HEK293 (cell line): ENCODE measurements at regions not wholly inside any gene's neighbourhood (a gene's known extent, or its start where the extent isn't known, plus 50 kb on each side); places are given as distances from the start of the nearest gene placed in this dataset.

ENCODE experiments used
- CTCF ChIA-PET: fragments of 350-600 bp; formaldehyde crosslinking; extraction: SDS; loops from one replicate; lab custom pipeline; 2021; ENCODE audit warnings: antibody characterized with exemption; lab: Yijun Ruan, JAX
- POLR2A ChIA-PET: fragments of 300-600 bp; formaldehyde crosslinking; extraction: SDS; loops from one replicate; lab custom pipeline; 2020; ENCODE audit warnings: antibody characterized with exemption, inconsistent platforms; lab: Yijun Ruan, JAX
- H3K27ac ChIP-seq: fragments of 200-500 bp; sonication (Bioruptor generic); 2 replicates; pipeline ENCODE4 v1.5.1; 2014; ENCODE audit warnings: low read depth, low read length, control low read depth, inconsistent platforms; ENCODE audit errors: extremely low read depth
- H3K36me3 ChIP-seq, 2 experiments: fragments of 200-500 bp in 1 of 2; sonication (Bioruptor generic) in 1 of 2; 1 replicate in 1 of 2; 2 replicates in 1 of 2; pipeline ENCODE4 v1.5.1; 2014 to 2017; ENCODE audit warnings: inconsistent platforms in 2 of 2, low read length in 2 of 2; ENCODE audit not compliant: control insufficient read depth in 2 of 2, insufficient read depth in 1 of 2
- H3K4me1 ChIP-seq: fragments of 200-500 bp; sonication (Bioruptor generic); 2 replicates; pipeline ENCODE4 v1.5.1; 2014; ENCODE audit warnings: mild to moderate bottlenecking, low read length, inconsistent platforms; ENCODE audit not compliant: control insufficient read depth, insufficient read depth
- H3K4me3 ChIP-seq: 2 replicates; pipeline ENCODE4 v1.5.1; 2011; ENCODE audit warnings: low read depth, mild to moderate bottlenecking, control low read depth, low read length, moderate library complexity
- H3K9me3 ChIP-seq: fragments of 200-500 bp; sonication (Bioruptor generic); 2 replicates; pipeline ENCODE4 v1.5.1; 2014; ENCODE audit warnings: low read depth, low read length, inconsistent platforms; ENCODE audit not compliant: control insufficient read depth, insufficient read depth
- EGR2 ChIP-seq: fragments of 450-650 bp; formaldehyde crosslinking; IDR thresholded peaks from 2 replicates; pipeline ENCODE4 v1.5.1; 2016; ENCODE audit warnings: low read depth, missing biosample characterization, missing genetic modification characterization
- MEIS1 ChIP-seq: sonication (generic); formaldehyde crosslinking; IDR thresholded peaks from 2 replicates; pipeline ENCODE4 v1.8.1; 2022; ENCODE audit warnings: missing genetic modification reagents, mild to moderate bottlenecking, borderline replicate concordance
- YY2 ChIP-seq: fragments of 450-650 bp; formaldehyde crosslinking; IDR thresholded peaks from 2 replicates; pipeline ENCODE4 v1.5.1; 2016; ENCODE audit warnings: missing biosample characterization, missing genetic modification characterization
- ZBTB1 ChIP-seq: fragments of 450-650 bp; formaldehyde crosslinking; IDR thresholded peaks from 2 replicates; pipeline ENCODE4 v1.5.1; 2016; ENCODE audit warnings: missing biosample characterization, missing genetic modification characterization
- ZBTB7A ChIP-seq: fragments of 450-650 bp; formaldehyde crosslinking; IDR thresholded peaks from 2 replicates; pipeline ENCODE4 v1.5.1; 2016; ENCODE audit warnings: low read depth, missing biosample characterization, missing genetic modification characterization
- ZFP3 ChIP-seq: fragments of 450-650 bp; formaldehyde crosslinking; IDR thresholded peaks from 2 replicates; pipeline ENCODE4 v1.5.1; 2016; ENCODE audit warnings: low read depth, missing biosample characterization, missing genetic modification characterization
- ZFP69B ChIP-seq: fragments of 450-650 bp; formaldehyde crosslinking; IDR thresholded peaks from 2 replicates; pipeline ENCODE4 v1.5.1; 2016; ENCODE audit warnings: missing biosample characterization, missing genetic modification characterization
- ZNF114 ChIP-seq: fragments of 450-650 bp; formaldehyde crosslinking; IDR thresholded peaks from 2 replicates; pipeline ENCODE4 v1.5.0; 2017; ENCODE audit warnings: missing biosample characterization, missing genetic modification characterization
- ZNF132 ChIP-seq: fragments of 450-650 bp; formaldehyde crosslinking; IDR thresholded peaks from 2 replicates; pipeline ENCODE4 v1.5.1; 2017; ENCODE audit warnings: missing biosample characterization, missing genetic modification characterization, borderline replicate concordance
- ZNF138 ChIP-seq: fragments of 450-650 bp; formaldehyde crosslinking; IDR thresholded peaks from 2 replicates; pipeline ENCODE4 v1.5.1; 2016; ENCODE audit warnings: missing biosample characterization, missing genetic modification characterization, borderline replicate concordance
- ZNF155 ChIP-seq: fragments of 450-650 bp; formaldehyde crosslinking; IDR thresholded peaks from 2 replicates; pipeline ENCODE4 v1.5.1; 2016; ENCODE audit warnings: missing biosample characterization, missing genetic modification characterization
- ZNF157 ChIP-seq: fragments of 450-650 bp; formaldehyde crosslinking; IDR thresholded peaks from 2 replicates; pipeline ENCODE4 v1.5.1; 2016; ENCODE audit warnings: missing biosample characterization, missing genetic modification characterization
- ZNF184 ChIP-seq: fragments of 450-650 bp; IDR thresholded peaks from 2 replicates; pipeline ENCODE4 v1.5.1; 2018; ENCODE audit warnings: missing biosample characterization, mild to moderate bottlenecking, missing genetic modification characterization
- ZNF223 ChIP-seq: fragments of 450-650 bp; formaldehyde crosslinking; IDR thresholded peaks from 2 replicates; pipeline ENCODE4 v1.5.1; 2016; ENCODE audit warnings: missing biosample characterization, missing genetic modification characterization
- ZNF24 ChIP-seq: fragments of 450-650 bp; formaldehyde crosslinking; IDR thresholded peaks from 2 replicates; pipeline ENCODE4 v1.5.1; 2016; ENCODE audit warnings: missing biosample characterization, missing genetic modification characterization
- ZNF324 ChIP-seq: fragments of 450-650 bp; formaldehyde crosslinking; IDR thresholded peaks from 2 replicates; pipeline ENCODE4 v1.5.1; 2016; ENCODE audit warnings: missing biosample characterization, missing genetic modification characterization
- ZNF366 ChIP-seq: fragments of 450-650 bp; formaldehyde crosslinking; conservative IDR thresholded peaks from 2 replicates; pipeline ENCODE4 v1.5.1; 2016; ENCODE audit warnings: missing biosample characterization, missing genetic modification characterization
- ZNF501 ChIP-seq: fragments of 450-650 bp; formaldehyde crosslinking; IDR thresholded peaks from 2 replicates; pipeline ENCODE4 v1.5.1; 2016; ENCODE audit warnings: missing biosample characterization, missing genetic modification characterization
- ZNF530 ChIP-seq: fragments of 450-650 bp; formaldehyde crosslinking; IDR thresholded peaks from 2 replicates; pipeline ENCODE4 v1.5.1; 2016; ENCODE audit warnings: low read depth, missing biosample characterization, missing genetic modification characterization
- ZNF549 ChIP-seq: fragments of 450-650 bp; IDR thresholded peaks from 2 replicates; pipeline ENCODE4 v1.5.1; 2018; ENCODE audit warnings: missing biosample characterization, missing genetic modification characterization, mild to moderate bottlenecking, inconsistent platforms, moderate library complexity
- ZNF654 ChIP-seq: fragments of 450-650 bp; formaldehyde crosslinking; IDR thresholded peaks from 2 replicates; pipeline ENCODE4 v1.5.1; 2016; ENCODE audit warnings: low read depth, missing biosample characterization, missing genetic modification characterization
- ZNF670 ChIP-seq: fragments of 450-650 bp; formaldehyde crosslinking; IDR thresholded peaks from 2 replicates; pipeline ENCODE4 v1.5.1; 2016; ENCODE audit warnings: missing biosample characterization, missing genetic modification characterization, low read depth
- ZNF747 ChIP-seq: fragments of 450-650 bp; formaldehyde crosslinking; IDR thresholded peaks from 2 replicates; pipeline ENCODE4 v1.5.1; 2016; ENCODE audit warnings: missing biosample characterization, missing genetic modification characterization
- ZNF777 ChIP-seq: fragments of 450-650 bp; formaldehyde crosslinking; IDR thresholded peaks from 2 replicates; pipeline ENCODE4 v1.5.1; 2017; ENCODE audit warnings: missing biosample characterization, missing genetic modification characterization, borderline replicate concordance
- ZNF792 ChIP-seq: fragments of 450-650 bp; formaldehyde crosslinking; IDR thresholded peaks from 2 replicates; pipeline ENCODE4 v1.5.1; 2016; ENCODE audit warnings: missing biosample characterization, missing genetic modification characterization
- TF ChIP-seq, protein P1 (sequence below): fragments of 450-650 bp; formaldehyde crosslinking; conservative IDR thresholded peaks from 2 replicates; pipeline ENCODE4 v1.5.1; 2016; ENCODE audit warnings: low read depth, missing biosample characterization, missing genetic modification characterization
- TF ChIP-seq, protein P2 (sequence below): fragments of 450-650 bp; formaldehyde crosslinking; IDR thresholded peaks from 2 replicates; pipeline ENCODE4 v1.5.1; 2016; ENCODE audit warnings: missing biosample characterization, missing genetic modification characterization
- TF ChIP-seq, protein P3 (sequence below): fragments of 450-650 bp; formaldehyde crosslinking; IDR thresholded peaks from 2 replicates; pipeline ENCODE4 v1.5.1; 2016; ENCODE audit warnings: missing biosample characterization, missing genetic modification characterization
- TF ChIP-seq, protein P4 (sequence below): fragments of 450-650 bp; formaldehyde crosslinking; IDR thresholded peaks from 2 replicates; pipeline ENCODE4 v1.5.1; 2017; ENCODE audit warnings: missing biosample characterization, missing genetic modification characterization

DNA sequence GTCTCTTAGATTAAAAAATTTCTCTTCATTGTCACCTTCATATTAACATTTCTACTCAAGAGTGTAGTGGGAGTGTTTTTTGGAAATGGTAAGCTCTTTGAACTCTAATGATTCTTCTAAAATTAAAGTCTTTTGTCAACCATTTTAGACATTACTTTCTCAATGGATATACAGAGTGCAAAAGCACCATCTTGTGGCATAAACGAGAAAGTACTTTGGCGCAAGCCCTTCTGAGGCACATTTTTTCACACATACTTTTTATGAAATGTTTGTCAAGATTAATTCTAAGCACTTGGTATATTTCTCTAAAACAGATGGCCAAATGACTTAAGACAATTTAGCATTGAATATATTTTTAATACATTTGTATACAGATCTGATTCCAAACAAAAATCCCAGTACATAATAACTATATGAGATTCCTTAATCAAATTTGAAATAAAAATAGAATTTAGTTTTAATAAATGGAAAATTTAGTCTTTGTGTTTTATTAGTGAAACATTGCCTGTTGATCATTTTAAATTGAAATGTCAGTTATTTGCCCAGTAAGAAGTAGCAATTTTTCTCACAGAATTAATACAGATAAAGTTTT is 63.3 kb upstream of the GALNT5 start (continued):
- TF ChIP-seq, protein P1, sequence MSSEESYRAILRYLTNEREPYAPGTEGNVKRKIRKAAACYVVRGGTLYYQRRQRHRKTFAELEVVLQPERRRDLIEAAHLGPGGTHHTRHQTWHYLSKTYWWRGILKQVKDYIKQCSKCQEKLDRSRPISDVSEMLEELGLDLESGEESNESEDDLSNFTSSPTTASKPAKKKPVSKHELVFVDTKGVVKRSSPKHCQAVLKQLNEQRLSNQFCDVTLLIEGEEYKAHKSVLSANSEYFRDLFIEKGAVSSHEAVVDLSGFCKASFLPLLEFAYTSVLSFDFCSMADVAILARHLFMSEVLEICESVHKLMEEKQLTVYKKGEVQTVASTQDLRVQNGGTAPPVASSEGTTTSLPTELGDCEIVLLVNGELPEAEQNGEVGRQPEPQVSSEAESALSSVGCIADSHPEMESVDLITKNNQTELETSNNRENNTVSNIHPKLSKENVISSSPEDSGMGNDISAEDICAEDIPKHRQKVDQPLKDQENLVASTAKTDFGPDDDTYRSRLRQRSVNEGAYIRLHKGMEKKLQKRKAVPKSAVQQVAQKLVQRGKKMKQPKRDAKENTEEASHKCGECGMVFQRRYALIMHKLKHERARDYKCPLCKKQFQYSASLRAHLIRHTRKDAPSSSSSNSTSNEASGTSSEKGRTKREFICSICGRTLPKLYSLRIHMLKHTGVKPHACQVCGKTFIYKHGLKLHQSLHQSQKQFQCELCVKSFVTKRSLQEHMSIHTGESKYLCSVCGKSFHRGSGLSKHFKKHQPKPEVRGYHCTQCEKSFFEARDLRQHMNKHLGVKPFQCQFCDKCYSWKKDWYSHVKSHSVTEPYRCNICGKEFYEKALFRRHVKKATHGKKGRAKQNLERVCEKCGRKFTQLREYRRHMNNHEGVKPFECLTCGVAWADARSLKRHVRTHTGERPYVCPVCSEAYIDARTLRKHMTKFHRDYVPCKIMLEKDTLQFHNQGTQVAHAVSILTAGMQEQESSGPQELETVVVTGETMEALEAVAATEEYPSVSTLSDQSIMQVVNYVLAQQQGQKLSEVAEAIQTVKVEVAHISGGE (tag by site-specific recombination): no peak
- TF ChIP-seq ZNF747 (tag by site-specific recombination): no peak
- TF ChIP-seq, protein P2, sequence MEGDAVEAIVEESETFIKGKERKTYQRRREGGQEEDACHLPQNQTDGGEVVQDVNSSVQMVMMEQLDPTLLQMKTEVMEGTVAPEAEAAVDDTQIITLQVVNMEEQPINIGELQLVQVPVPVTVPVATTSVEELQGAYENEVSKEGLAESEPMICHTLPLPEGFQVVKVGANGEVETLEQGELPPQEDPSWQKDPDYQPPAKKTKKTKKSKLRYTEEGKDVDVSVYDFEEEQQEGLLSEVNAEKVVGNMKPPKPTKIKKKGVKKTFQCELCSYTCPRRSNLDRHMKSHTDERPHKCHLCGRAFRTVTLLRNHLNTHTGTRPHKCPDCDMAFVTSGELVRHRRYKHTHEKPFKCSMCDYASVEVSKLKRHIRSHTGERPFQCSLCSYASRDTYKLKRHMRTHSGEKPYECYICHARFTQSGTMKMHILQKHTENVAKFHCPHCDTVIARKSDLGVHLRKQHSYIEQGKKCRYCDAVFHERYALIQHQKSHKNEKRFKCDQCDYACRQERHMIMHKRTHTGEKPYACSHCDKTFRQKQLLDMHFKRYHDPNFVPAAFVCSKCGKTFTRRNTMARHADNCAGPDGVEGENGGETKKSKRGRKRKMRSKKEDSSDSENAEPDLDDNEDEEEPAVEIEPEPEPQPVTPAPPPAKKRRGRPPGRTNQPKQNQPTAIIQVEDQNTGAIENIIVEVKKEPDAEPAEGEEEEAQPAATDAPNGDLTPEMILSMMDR (tag by site-specific recombination): peak; percentile 31; the same call in 1 of the 2 replicates
- peak; percentile 80 for TF ChIP-seq ZNF654
- no peak for TF ChIP-seq ZNF549 (tag by site-specific recombination)
- no peak for TF ChIP-seq ZNF138 (tag by site-specific recombination)
- TF ChIP-seq ZFP3: no peak
- TF ChIP-seq MEIS1 (CRISPR knock-in tag): no peak
- no peak for TF ChIP-seq ZNF670
- no peak for TF ChIP-seq ZNF157 (tag by site-specific recombination)
- TF ChIP-seq ZFP69B (tag by site-specific recombination): no peak
- TF ChIP-seq YY2 (tag by site-specific recombination): no peak

DNA sequence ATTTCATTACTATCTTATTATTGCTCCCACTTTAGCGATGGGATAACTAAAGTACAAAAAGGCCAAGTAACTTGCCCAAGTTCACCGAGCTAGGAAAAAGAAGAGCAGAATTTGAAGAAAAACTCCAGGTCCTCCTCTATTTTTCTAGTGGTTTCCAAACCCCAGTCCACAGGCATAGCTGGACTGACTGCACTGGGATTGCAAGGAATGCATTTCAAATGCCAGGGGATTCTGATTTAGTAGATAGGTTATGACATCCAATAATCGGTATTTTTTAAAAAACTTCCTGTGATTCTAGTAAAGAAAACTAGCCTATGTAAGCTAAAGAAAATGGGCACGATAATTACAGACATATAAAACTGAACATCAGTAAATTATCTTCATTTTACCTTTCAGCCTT is 62.7 kb upstream of the GALNT5 start:
- H3K27ac ChIP-seq: no peak overlapping the region
- H3K36me3 ChIP-seq: no peaks in the 10 kb centered on the region
- ChIA-PET POLR2A (no interaction called here), CTCF (interaction anchor here (0.7 kb wide), 4 partner anchors 94 to 1819 kb away, joined by 3 to 4 read pairs (median 4); no protein-coding TSS in a partner anchor)
- no peaks in the 10 kb centered on the region for H3K4me1 ChIP-seq
- H3K9me3 ChIP-seq: no peaks in the 10 kb centered on the region
- TF ChIP-seq ZNF777 (no peak), ZNF792 (no peak)
- no peak overlapping the region for H3K4me3 ChIP-seq

DNA sequence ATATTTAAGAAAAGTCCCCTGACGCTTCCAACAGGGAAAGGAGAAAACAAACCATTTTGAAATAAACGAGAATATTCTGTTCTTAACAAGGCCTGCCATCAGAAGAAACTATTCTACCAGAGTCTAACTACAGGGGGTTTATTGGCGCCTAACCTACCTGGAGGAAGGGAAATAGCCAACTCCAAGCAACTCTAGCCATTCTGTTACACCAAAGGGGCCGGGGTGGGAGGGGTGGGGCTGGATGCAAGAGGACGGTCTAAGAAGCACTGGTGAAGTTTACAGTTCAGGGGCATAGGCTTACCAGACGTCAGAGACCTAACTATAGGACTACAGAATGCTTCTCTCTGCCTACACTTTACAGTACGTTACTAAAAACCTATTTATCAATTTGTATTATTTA is 60.5 kb upstream of the GALNT5 start:
- H3K9me3 ChIP-seq: no peaks in the 10 kb centered on the region
- no peak overlapping the region for H3K27ac ChIP-seq
- H3K4me3 ChIP-seq: no peak overlapping the region
- no peaks in the 10 kb centered on the region for H3K4me1 ChIP-seq
- no peaks in the 10 kb centered on the region for H3K36me3 ChIP-seq
- POLR2A ChIA-PET: no interaction called here
- CTCF ChIA-PET: no interaction called here
- TF ChIP-seq ZNF24 (no peak), ZNF132 (tag by site-specific recombination) (no peak), ZNF114 (tag by site-specific recombination) (no peak), ZNF324 (tag by site-specific recombination) (no peak), ZNF155 (tag by site-specific recombination) (no peak), ZNF777 (no peak), ZBTB7A (tag by site-specific recombination) (no peak), ZBTB1 (tag by site-specific recombination) (no peak), ZNF184 (tag by site-specific recombination) (no peak), ZNF366 (tag by site-specific recombination) (no peak), ZNF501 (tag by site-specific recombination) (no peak), ZNF223 (no peak), ZNF530 (tag by site-specific recombination) (no peak), EGR2 (tag by site-specific recombination) (no peak)
- TF ChIP-seq, protein P3, sequence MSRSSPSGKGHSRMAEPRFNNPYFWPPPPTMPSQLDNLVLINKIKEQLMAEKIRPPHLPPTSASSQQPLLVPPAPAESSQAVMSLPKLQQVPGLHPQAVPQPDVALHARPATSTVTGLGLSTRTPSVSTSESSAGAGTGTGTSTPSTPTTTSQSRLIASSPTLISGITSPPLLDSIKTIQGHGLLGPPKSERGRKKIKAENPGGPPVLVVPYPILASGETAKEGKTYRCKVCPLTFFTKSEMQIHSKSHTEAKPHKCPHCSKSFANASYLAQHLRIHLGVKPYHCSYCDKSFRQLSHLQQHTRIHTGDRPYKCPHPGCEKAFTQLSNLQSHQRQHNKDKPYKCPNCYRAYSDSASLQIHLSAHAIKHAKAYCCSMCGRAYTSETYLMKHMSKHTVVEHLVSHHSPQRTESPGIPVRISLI (tag by site-specific recombination): no peak
- TF ChIP-seq, protein P4, sequence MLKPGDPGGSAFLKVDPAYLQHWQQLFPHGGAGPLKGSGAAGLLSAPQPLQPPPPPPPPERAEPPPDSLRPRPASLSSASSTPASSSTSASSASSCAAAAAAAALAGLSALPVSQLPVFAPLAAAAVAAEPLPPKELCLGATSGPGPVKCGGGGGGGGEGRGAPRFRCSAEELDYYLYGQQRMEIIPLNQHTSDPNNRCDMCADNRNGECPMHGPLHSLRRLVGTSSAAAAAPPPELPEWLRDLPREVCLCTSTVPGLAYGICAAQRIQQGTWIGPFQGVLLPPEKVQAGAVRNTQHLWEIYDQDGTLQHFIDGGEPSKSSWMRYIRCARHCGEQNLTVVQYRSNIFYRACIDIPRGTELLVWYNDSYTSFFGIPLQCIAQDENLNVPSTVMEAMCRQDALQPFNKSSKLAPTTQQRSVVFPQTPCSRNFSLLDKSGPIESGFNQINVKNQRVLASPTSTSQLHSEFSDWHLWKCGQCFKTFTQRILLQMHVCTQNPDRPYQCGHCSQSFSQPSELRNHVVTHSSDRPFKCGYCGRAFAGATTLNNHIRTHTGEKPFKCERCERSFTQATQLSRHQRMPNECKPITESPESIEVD (tag by site-specific recombination): no peak
